ENCODE measurements at regions not wholly inside any gene's neighbourhood (a gene's known extent, or its start where the extent isn't known, plus 50 kb on each side); places are given as distances from the start of the nearest gene placed in this dataset.
"Not testable (repeated sequence)": the region's sequence is repeated elsewhere in the genome, so short reads cannot be mapped to it uniquely, and the experiment has no call there.

GRCh38 chr11:49395789-49396188 lies 187.4 kb upstream of the FOLH1 start:
- DNase-seq; H3K79me1 ChIP-seq (ENCODE audit: low read depth in 1 of 2, low read length in 2 of 2); intact Hi-C loops (cut with micrococcal nuclease); H3K4me2 ChIP-seq (ENCODE audit: low read depth, low read length); H2AK9ac ChIP-seq (replicated peaks; ENCODE audit: low read depth, low read length, poor library complexity); H3K23ac ChIP-seq (ENCODE audit: low read depth, low read length); H4K20me1 ChIP-seq (ENCODE audit: insufficient read depth, low read length); H2BK120ac ChIP-seq (ENCODE audit: low read depth, low read length); H3K9ac ChIP-seq (ENCODE audit: low read depth, low read length); H2AK5ac ChIP-seq (ENCODE audit: low read depth, low read length); H2AFZ ChIP-seq (replicated peaks; ENCODE audit: low read length, poor library complexity); H3K9me1 ChIP-seq (ENCODE audit: insufficient read depth, low read length); H4K5ac ChIP-seq (ENCODE audit: low read depth, low read length); H3K27me3 ChIP-seq (ENCODE audit: control insufficient read depth, insufficient read depth, low read length); ATAC-seq (ENCODE audit: low read depth); H3K27ac ChIP-seq (ENCODE audit: insufficient read depth, low read length); H3K56ac ChIP-seq (ENCODE audit: extremely low read depth, insufficient read depth, low read length); H4K91ac ChIP-seq (ENCODE audit: insufficient read depth, low read depth, low read length); H2BK20ac ChIP-seq (ENCODE audit: low read depth, low read length); H3K14ac ChIP-seq (replicated peaks; ENCODE audit: low read depth, low read length); H2BK15ac ChIP-seq (ENCODE audit: low read depth, low read length); in situ Hi-C loops (cut with MboI; ENCODE audit: low sequenced_read_pairs); H3K18ac ChIP-seq (ENCODE audit: low read depth, low read length); H3K4me3 ChIP-seq (ENCODE audit: insufficient read depth, low read depth, low read length); H3K36me3 ChIP-seq (ENCODE audit: control insufficient read depth, insufficient read depth, low read length); dilution Hi-C loops (cut with HindIII; ENCODE audit: low sequenced_read_pairs, unreplicated experiment); BruUV-seq (replicated peaks); H3K9me3 ChIP-seq (ENCODE audit: control insufficient read depth, insufficient read depth, low read length); CTCF ChIA-PET; H2BK5ac ChIP-seq (ENCODE audit: low read depth, low read length, poor library complexity, severe bottlenecking); H3K4ac ChIP-seq (ENCODE audit: low read depth, low read length); H3K4me1 ChIP-seq (ENCODE audit: control insufficient read depth, insufficient read depth, low read length); H4K8ac ChIP-seq (ENCODE audit: low read depth in 2 of 2, low read length in 2 of 2); POLR2A ChIA-PET (ENCODE audit: unreplicated experiment): not testable (repeated sequence)

GRCh38 chr11:49390362-49390761 lies 182.0 kb upstream of the FOLH1 start:
- H2AFZ ChIP-seq (replicated peaks; ENCODE audit: low read length, poor library complexity); H3K9me3 ChIP-seq (ENCODE audit: control insufficient read depth, insufficient read depth, low read length); H3K79me1 ChIP-seq (ENCODE audit: low read depth in 1 of 2, low read length in 2 of 2); ATAC-seq (ENCODE audit: low read depth); H3K4me2 ChIP-seq (ENCODE audit: low read depth, low read length); H3K56ac ChIP-seq (ENCODE audit: extremely low read depth, insufficient read depth, low read length); BruUV-seq (replicated peaks); H3K9ac ChIP-seq (ENCODE audit: low read depth, low read length); CTCF ChIA-PET; H4K5ac ChIP-seq (ENCODE audit: low read depth, low read length); H2BK20ac ChIP-seq (ENCODE audit: low read depth, low read length); H2AK5ac ChIP-seq (ENCODE audit: low read depth, low read length); in situ Hi-C loops (cut with MboI; ENCODE audit: low sequenced_read_pairs); H3K23ac ChIP-seq (ENCODE audit: low read depth, low read length); H2BK15ac ChIP-seq (ENCODE audit: low read depth, low read length); H3K14ac ChIP-seq (replicated peaks; ENCODE audit: low read depth, low read length); H3K27me3 ChIP-seq (ENCODE audit: control insufficient read depth, insufficient read depth, low read length); intact Hi-C loops (cut with micrococcal nuclease); H3K4ac ChIP-seq (ENCODE audit: low read depth, low read length); H3K36me3 ChIP-seq (ENCODE audit: control insufficient read depth, insufficient read depth, low read length); H3K27ac ChIP-seq (ENCODE audit: insufficient read depth, low read length); H3K9me1 ChIP-seq (ENCODE audit: insufficient read depth, low read length); DNase-seq; H2BK120ac ChIP-seq (ENCODE audit: low read depth, low read length); H3K4me3 ChIP-seq (ENCODE audit: insufficient read depth, low read depth, low read length); H4K20me1 ChIP-seq (ENCODE audit: insufficient read depth, low read length); POLR2A ChIA-PET (ENCODE audit: unreplicated experiment); dilution Hi-C loops (cut with HindIII; ENCODE audit: low sequenced_read_pairs, unreplicated experiment); H2AK9ac ChIP-seq (replicated peaks; ENCODE audit: low read depth, low read length, poor library complexity); H4K91ac ChIP-seq (ENCODE audit: insufficient read depth, low read depth, low read length); H4K8ac ChIP-seq (ENCODE audit: low read depth in 2 of 2, low read length in 2 of 2); H2BK5ac ChIP-seq (ENCODE audit: low read depth, low read length, poor library complexity, severe bottlenecking); H3K18ac ChIP-seq (ENCODE audit: low read depth, low read length); H3K4me1 ChIP-seq (ENCODE audit: control insufficient read depth, insufficient read depth, low read length): not testable (repeated sequence)
- WGBS, 2 experiments (ENCODE audit: extremely low coverage in 2 of 2, insufficient read length in 1 of 2): no CpG with 5 or more reads among the region's 5 CpGs

All from IMR-90 (cell line).